ENCODE measurements at regions not wholly inside any gene's neighbourhood (a gene's known extent, or its start where the extent isn't known, plus 50 kb on each side); places are given as distances from the start of the nearest gene placed in this dataset. TPM values are rescaled to one million over a fixed set of nuclear protein-coding genes. Genes with fewer than 3 reads are reported as not detected.

DNA sequence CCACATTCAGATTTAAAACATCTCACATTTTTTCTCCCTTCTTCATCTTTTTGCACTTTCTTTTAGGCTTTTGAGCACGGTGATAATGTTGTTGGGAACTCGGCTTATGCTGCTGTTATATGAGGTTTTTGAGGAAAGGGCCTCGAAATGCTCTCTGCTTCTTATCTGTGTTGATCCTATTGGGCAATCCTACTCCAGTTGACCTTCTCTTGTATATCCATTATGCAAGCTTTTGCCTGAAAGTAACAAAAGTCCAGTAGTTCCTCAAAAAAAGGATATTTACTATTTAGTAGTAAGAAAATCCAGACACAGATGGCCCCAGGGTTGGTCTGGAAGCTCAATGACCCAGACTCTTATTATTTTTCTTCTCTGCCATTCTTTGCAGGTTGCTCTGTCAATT lies 57.7 kb upstream of the SPANXB1 start:
- H3K27me3 ChIP-seq = no peaks in the 10 kb centered on the region
- TF ChIP-seq POLR2A (IDR thresholded peaks at IDR 0.05) = no peak
- TF ChIP-seq, protein P1, sequence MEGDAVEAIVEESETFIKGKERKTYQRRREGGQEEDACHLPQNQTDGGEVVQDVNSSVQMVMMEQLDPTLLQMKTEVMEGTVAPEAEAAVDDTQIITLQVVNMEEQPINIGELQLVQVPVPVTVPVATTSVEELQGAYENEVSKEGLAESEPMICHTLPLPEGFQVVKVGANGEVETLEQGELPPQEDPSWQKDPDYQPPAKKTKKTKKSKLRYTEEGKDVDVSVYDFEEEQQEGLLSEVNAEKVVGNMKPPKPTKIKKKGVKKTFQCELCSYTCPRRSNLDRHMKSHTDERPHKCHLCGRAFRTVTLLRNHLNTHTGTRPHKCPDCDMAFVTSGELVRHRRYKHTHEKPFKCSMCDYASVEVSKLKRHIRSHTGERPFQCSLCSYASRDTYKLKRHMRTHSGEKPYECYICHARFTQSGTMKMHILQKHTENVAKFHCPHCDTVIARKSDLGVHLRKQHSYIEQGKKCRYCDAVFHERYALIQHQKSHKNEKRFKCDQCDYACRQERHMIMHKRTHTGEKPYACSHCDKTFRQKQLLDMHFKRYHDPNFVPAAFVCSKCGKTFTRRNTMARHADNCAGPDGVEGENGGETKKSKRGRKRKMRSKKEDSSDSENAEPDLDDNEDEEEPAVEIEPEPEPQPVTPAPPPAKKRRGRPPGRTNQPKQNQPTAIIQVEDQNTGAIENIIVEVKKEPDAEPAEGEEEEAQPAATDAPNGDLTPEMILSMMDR (IDR thresholded peaks at IDR 0.05) = no peak
- no peaks in the 10 kb centered on the region for H3K4me1 ChIP-seq
- intact Hi-C loops (cut with DNase I) = no loop called here
- WGBS, 2 donors = 86 to 100% methylated on average over 3 of the region's 3 CpGs
- H3K27ac ChIP-seq = no peak overlapping the region
- no peak overlapping the region for H3K4me3 ChIP-seq (replicated peaks in 1 of 3)
- no peak for DNase-seq
- no peaks in the 10 kb centered on the region for H3K36me3 ChIP-seq
- H3K9me3 ChIP-seq = no peaks in the 10 kb centered on the region

GRCh38 chrX:140948827-140949226 lies 53.6 kb upstream of the SPANXB1 start:
- Histone ChIP-seq H3K4me1 (no peaks in the 10 kb centered on the region), H3K36me3 (no peaks in the 10 kb centered on the region), H3K27ac (no peak overlapping the region), H3K9me3 (no peaks in the 10 kb centered on the region), H3K27me3 (no peaks in the 10 kb centered on the region), H3K4me3 (replicated peaks in 1 of 3) (no peak overlapping the region)
- 68 to 71% methylated on average over 5 of the region's 5 CpGs for WGBS, 2 donors
- no peak for DNase-seq
- no peak for TF ChIP-seq POLR2A (IDR thresholded peaks at IDR 0.05)
- TF ChIP-seq, protein P1 (IDR thresholded peaks at IDR 0.05) = no peak
- intact Hi-C loops (cut with DNase I) = no loop called here

GRCh38 chrX:140949233-140949632 lies 53.2 kb upstream of the SPANXB1 start:
- WGBS, 2 donors = 74 to 83% methylated on average over 5 of the region's 5 CpGs

More at GRCh38 chrX:140949233-140949632, 53.2 kb upstream of the SPANXB1 start:
- H3K36me3 ChIP-seq = no peaks in the 10 kb centered on the region
- no peak overlapping the region for H3K27ac ChIP-seq
- intact Hi-C loops (cut with DNase I) = no loop called here
- H3K4me3 ChIP-seq (replicated peaks in 1 of 3) = no peak overlapping the region
- H3K4me1 ChIP-seq = no peaks in the 10 kb centered on the region
- no peak for DNase-seq
- H3K27me3 ChIP-seq = no peaks in the 10 kb centered on the region
- no peak for TF ChIP-seq POLR2A (IDR thresholded peaks at IDR 0.05)
- TF ChIP-seq, protein P1 (IDR thresholded peaks at IDR 0.05) = no peak
- H3K9me3 ChIP-seq = no peaks in the 10 kb centered on the region

Small RNA genes in the stretch of these regions (microRNA-seq; reads per million reads assigned to microRNA genes)
- gene MIR320D2 = not detected

Small RNA genes in the stretch of these regions (small RNA-seq; reads per million reads assigned to genes)
- not detected for gene MIR320D2
